ENCODE measurements at regions not wholly inside any gene's neighbourhood (a gene's known extent, or its start where the extent isn't known, plus 50 kb on each side); places are given as distances from the start of the nearest gene placed in this dataset.

- no peak for DNase-seq (ENCODE audit: low spot score)
Measured at GRCh38 chr11:92875473-92875872, 94.0 kb upstream of the MTNR1B start.

- DNase-seq (ENCODE audit: low spot score): no peak
Measured at GRCh38 chr11:92879086-92879485, 90.4 kb upstream of the MTNR1B start.

GRCh38 chr11:92880381-92880780 lies 89.1 kb upstream of the MTNR1B start:
- DNase-seq (ENCODE audit: low spot score): no peak

GRCh38 chr11:92881940-92882450 lies 87.5 kb upstream of the MTNR1B start:
- no peak for DNase-seq (ENCODE audit: low spot score)

- DNase-seq (ENCODE audit: low spot score): no peak
Measured at GRCh38 chr11:92882828-92883611, 86.4 kb upstream of the MTNR1B start.

- DNase-seq (ENCODE audit: low spot score): no peak
Measured at GRCh38 chr11:92885600-92885999, 83.9 kb upstream of the MTNR1B start.

GRCh38 chr11:92886243-92886905 lies 83.1 kb upstream of the MTNR1B start:
- no peak for DNase-seq (ENCODE audit: low spot score)

- DNase-seq (ENCODE audit: low spot score): no peak
Measured at GRCh38 chr11:92888696-92889095, 80.8 kb upstream of the MTNR1B start.

GRCh38 chr11:92890846-92891245 lies 78.6 kb upstream of the MTNR1B start:
- no peak for DNase-seq (ENCODE audit: low spot score)

GRCh38 chr11:92892802-92893684 lies 76.4 kb upstream of the MTNR1B start:
- no peak for DNase-seq (ENCODE audit: low spot score)

- DNase-seq (ENCODE audit: low spot score): no peak
Measured at GRCh38 chr11:92894197-92894596, 75.3 kb upstream of the MTNR1B start.

- DNase-seq (ENCODE audit: low spot score): no peak
Measured at GRCh38 chr11:92897487-92897886, 72.0 kb upstream of the MTNR1B start.

GRCh38 chr11:92902417-92902816 lies 67.0 kb upstream of the MTNR1B start:
- no peak for DNase-seq (ENCODE audit: low spot score)

- DNase-seq (ENCODE audit: low spot score): no peak
Measured at GRCh38 chr11:92907671-92908070, 61.8 kb upstream of the MTNR1B start.

- no peak for DNase-seq (ENCODE audit: low spot score)
Measured at GRCh38 chr11:92909214-92909613, 60.2 kb upstream of the MTNR1B start.

GRCh38 chr11:92911478-92911877 lies 58.0 kb upstream of the MTNR1B start:
- no peak for DNase-seq (ENCODE audit: low spot score)

GRCh38 chr11:92915551-92915950 lies 53.9 kb upstream of the MTNR1B start:
- DNase-seq (ENCODE audit: low spot score): no peak

- no peak for DNase-seq (ENCODE audit: low spot score)
Measured at GRCh38 chr11:92916299-92916698, 53.2 kb upstream of the MTNR1B start.

GRCh38 chr11:92917927-92918326 lies 51.5 kb upstream of the MTNR1B start:
- DNase-seq (ENCODE audit: low spot score): no peak

- no peak for DNase-seq (ENCODE audit: low spot score)
Measured at GRCh38 chr11:92919048-92919447, 50.4 kb upstream of the MTNR1B start.

Data from left forelimb (tissue), 1 donor.